Right lobe of liver (tissue), 6 donors: ENCODE measurements at regions not wholly inside any gene's neighbourhood (a gene's known extent, or its start where the extent isn't known, plus 50 kb on each side); places are given as distances from the start of the nearest gene placed in this dataset.
"Not testable (repeated sequence)": the region's sequence is repeated elsewhere in the genome, so short reads cannot be mapped to it uniquely, and the experiment has no call there.

Source experiments
- ATAC-seq, 4 donors: fragments of 200-7000 bp; cut with Tn5 transposase; one replicate each; pipeline ENCODE4 v1.9.1; 2020; ENCODE audit warnings: mild to moderate bottlenecking in 4 of 4, moderate library complexity in 4 of 4
- DNase-seq, 3 donors: peaks; one replicate each; pipeline ENCODE4 v3.0.0-alpha.2; 2020
- H3K27ac ChIP-seq, 3 donors: fragments of 200-600 bp; one replicate each; pipeline ENCODE4 v1.8.0; 2022
- H3K27me3 ChIP-seq, 2 donors: fragments of 200-600 bp; one replicate each; pipeline ENCODE4 v1.8.0; 2022
- H3K36me3 ChIP-seq, 4 donors: fragments of 200-600 bp; sonication (generic) in 1 of 4; one replicate each; pipeline versions ENCODE4 v1.5.1 to v1.8.0; 2017 to 2022; ENCODE audit warnings: control low read depth in 1 of 4
- H3K4me1 ChIP-seq, 4 donors: fragments of 200-600 bp; sonication (generic) in 1 of 4; one replicate each; pipeline versions ENCODE4 v1.5.1 to v1.8.0; 2017 to 2022; ENCODE audit warnings: control low read depth in 1 of 4
- H3K4me3 ChIP-seq, 3 donors: fragments of 200-600 bp; one replicate each; pipeline ENCODE4 v1.8.0; 2022
- H3K9me3 ChIP-seq, 4 donors: fragments of 200-600 bp; sonication (generic) in 1 of 4; one replicate each; pipeline versions ENCODE4 v1.5.1 to v1.8.0; 2017 to 2022; ENCODE audit warnings: control low read depth in 1 of 4
- CTCF ChIP-seq, 4 donors: fragments of 200-600 bp in 3 of 4; fragments of 450-650 bp in 1 of 4; IDR thresholded peaks; one replicate each; pipeline versions ENCODE4 v1.5.1 to v1.8.0; 2016 to 2022; ENCODE audit warnings: antibody characterized with exemption in 4 of 4, mild to moderate bottlenecking in 2 of 4
- POLR2A ChIP-seq: fragments of 450-650 bp; IDR thresholded peaks from one replicate; pipeline ENCODE4 v1.6.1; 2017; ENCODE audit warnings: antibody characterized with exemption, mild to moderate bottlenecking
- WGBS: methylation state at CpG from one replicate; pipeline ENCODE4 v1.1.6; 2018; ENCODE audit warnings: low coverage, low lambda C conversion rate; ENCODE audit not compliant: insufficient coverage; ENCODE audit errors: missing lambda C conversion rate; 5-methylcytosine and 5-hydroxymethylcytosine counted together
- intact Hi-C, 2 donors: fragments of 100-400 bp; cut with DNase I; formaldehyde crosslinking; loops; one replicate each; pipeline versions ENCODE4 v1.11.2 to v1.14.1; 2022
- donor health status: DM: no; HTN: yes; CAD: no.
- donor health status: DM: no; HTN: no; CAD: no.
- donor health status: DM: no; HTN: no; CAD: no.
- donor health status: DM: no; HTN: yes; CAD: no.
- donor health status: DM: no; HTN: yes; CAD: no.

- Histone ChIP-seq H3K27ac (no peak overlapping the region), H3K36me3 (no peaks in the 10 kb centered on the region), H3K4me1 (no peaks in the 10 kb centered on the region), H3K27me3 (peaks cover 0 to 6% of the 10 kb centered on the region in 2 donors), H3K9me3 (no peaks in the 10 kb centered on the region), H3K4me3 (no peak overlapping the region)
- ATAC-seq (no peak), DNase-seq (no peak)
- intact Hi-C loops: no loop called here
- TF ChIP-seq POLR2A (no peak), CTCF (IDR thresholded peaks at IDR 0.05) (no peak)
- 41% methylated on average over 4 of the region's 4 CpGs for WGBS
Measured at GRCh38 chr5:30131-30530, 61.8 kb upstream of the PLEKHG4B start.

GRCh38 chr5:30556-30955 lies 61.4 kb upstream of the PLEKHG4B start:
- H3K4me1 ChIP-seq, ATAC-seq, intact Hi-C loops, H3K4me3 ChIP-seq, H3K27ac ChIP-seq, H3K36me3 ChIP-seq, DNase-seq, H3K27me3 ChIP-seq, H3K9me3 ChIP-seq: not testable (repeated sequence)
- WGBS: 76% methylated on average over 5 of the region's 6 CpGs

GRCh38 chr5:32165-32564 lies 59.8 kb upstream of the PLEKHG4B start:
- H3K9me3 ChIP-seq: no peaks in the 10 kb centered on the region
- no peaks in the 10 kb centered on the region for H3K4me1 ChIP-seq
- WGBS: 50% methylated on average over 3 of the region's 4 CpGs
- peaks cover 0 to 6% of the 10 kb centered on the region in 2 donors for H3K27me3 ChIP-seq
- ATAC-seq (no peak), DNase-seq (no peak)
- H3K4me3 ChIP-seq: no peak overlapping the region
- TF ChIP-seq CTCF (IDR thresholded peaks at IDR 0.05): no peak
- no peaks in the 10 kb centered on the region for H3K36me3 ChIP-seq
- no peak overlapping the region for H3K27ac ChIP-seq
- intact Hi-C loops: no loop called here

GRCh38 chr5:35521-35920 lies 56.4 kb upstream of the PLEKHG4B start:
- H3K27ac ChIP-seq, H3K9me3 ChIP-seq, H3K36me3 ChIP-seq, DNase-seq, H3K27me3 ChIP-seq, ATAC-seq, H3K4me1 ChIP-seq, H3K4me3 ChIP-seq, intact Hi-C loops: not testable (repeated sequence)

- DNase-seq, H3K9me3 ChIP-seq, intact Hi-C loops, ATAC-seq, H3K4me1 ChIP-seq, H3K27ac ChIP-seq, H3K27me3 ChIP-seq, H3K4me3 ChIP-seq, H3K36me3 ChIP-seq: not testable (repeated sequence)
- WGBS: 44% methylated on average over 8 of the region's 11 CpGs
Measured at GRCh38 chr5:37207-37606, 54.8 kb upstream of the PLEKHG4B start.

GRCh38 chr5:39979-40583 lies 51.9 kb upstream of the PLEKHG4B start:
- ATAC-seq: no peak
- H3K27ac ChIP-seq: no peak overlapping the region
- intact Hi-C loops: no loop called here
- no peak for TF ChIP-seq POLR2A
- TF ChIP-seq CTCF (IDR thresholded peaks at IDR 0.05): no peak
- no peaks in the 10 kb centered on the region for H3K36me3 ChIP-seq
- 56% methylated on average over 13 of the region's 13 CpGs for WGBS
- no peak overlapping the region for H3K4me3 ChIP-seq
- peaks cover 0 to 3% of the 10 kb centered on the region in 2 donors for H3K27me3 ChIP-seq
- H3K4me1 ChIP-seq: no peaks in the 10 kb centered on the region
- no peaks in the 10 kb centered on the region for H3K9me3 ChIP-seq
- DNase-seq: no peak
